GM19351 (cell line): ENCODE measurements at regions not wholly inside any gene's neighbourhood (a gene's known extent, or its start where the extent isn't known, plus 50 kb on each side); places are given as distances from the start of the nearest gene placed in this dataset.

ENCODE experiments used
- ATAC-seq: cut with Tn5 transposase; IDR thresholded peaks from one replicate; pipeline ENCODE4 v1.9.1; 2021; ENCODE audit warnings: mild to moderate bottlenecking, moderate library complexity; ENCODE audit not compliant: unreplicated experiment

DNA sequence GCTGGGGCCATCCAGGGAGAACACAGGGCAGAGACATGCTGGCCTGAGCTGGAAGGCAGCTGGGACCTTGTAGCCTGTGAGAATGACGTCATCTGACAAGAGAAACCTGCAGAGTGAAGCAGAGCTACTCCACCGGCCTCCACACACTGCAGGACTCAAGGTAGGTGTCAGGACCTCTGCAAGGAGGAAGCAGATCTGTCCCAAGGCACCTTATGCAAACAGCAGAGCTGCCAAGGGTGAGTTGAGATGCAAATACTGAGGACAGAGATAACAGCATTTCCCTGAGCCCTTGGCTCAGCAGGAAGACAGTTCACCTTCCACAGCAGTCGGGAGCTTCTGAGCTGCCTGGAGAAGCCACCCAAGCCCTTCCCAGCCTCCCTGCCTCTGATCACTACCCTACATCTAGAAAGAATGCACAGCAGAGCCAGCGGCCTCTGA lies 51.9 kb upstream of the IGSF9B start:
- peak; percentile 87 for ATAC-seq

GRCh38 chr11:134013518-134013917 lies 55.4 kb upstream of the JAM3 start:
- ATAC-seq = no peak

- ATAC-seq = no peak
These were observed 54.4 kb upstream of the JAM3 start for GRCh38 chr11:134014511-134014910.

GRCh38 chr11:134015556-134015955 lies 53.3 kb upstream of the JAM3 start:
- ATAC-seq = no peak

DNA sequence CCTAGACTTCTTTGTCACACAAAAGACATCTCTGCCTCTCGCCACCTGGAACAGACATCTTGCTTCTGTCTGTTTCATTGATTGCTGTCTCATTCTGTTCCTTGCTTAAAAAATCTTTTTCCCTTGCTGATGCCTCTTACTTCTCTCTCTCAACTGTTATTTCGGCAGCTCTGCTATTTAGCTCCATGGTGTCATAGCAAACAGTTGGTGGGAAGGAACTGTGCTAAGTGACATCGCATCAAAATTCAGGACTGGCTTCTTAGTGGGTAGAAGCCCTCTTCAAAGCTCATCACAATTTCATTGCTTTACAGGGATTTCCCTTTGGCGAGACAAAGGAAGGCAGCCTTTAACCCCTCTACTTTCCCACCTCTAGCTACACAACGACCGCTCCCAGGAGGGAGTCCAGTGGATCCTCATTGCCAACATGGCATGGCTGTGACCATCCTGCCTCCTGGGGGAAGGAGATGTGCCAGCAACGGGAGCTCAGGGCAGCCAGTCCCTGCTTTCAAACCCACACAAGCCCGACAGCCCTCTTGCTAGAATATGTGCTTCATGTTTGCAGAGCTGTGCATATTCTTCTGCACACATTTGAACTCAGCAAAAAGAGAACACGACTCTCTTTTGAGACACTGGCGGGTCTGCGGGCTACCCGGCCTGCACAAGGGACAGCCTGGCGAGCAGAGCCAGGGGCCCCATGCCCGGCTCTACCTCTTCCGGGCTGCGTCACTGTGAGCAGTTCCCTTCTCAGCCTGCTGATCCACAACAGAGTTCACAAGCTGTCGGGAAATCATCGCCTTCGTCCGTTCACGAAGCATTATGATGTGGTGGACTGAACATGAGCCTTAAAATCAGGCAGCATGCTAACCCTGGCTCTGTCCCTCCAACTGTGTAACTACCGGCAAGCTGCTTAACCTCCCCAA lies 51.1 kb upstream of the JAM3 start:
- ATAC-seq = no peak
